HAP-1 (cell line): ENCODE measurements at regions not wholly inside any gene's neighbourhood (a gene's known extent, or its start where the extent isn't known, plus 50 kb on each side); places are given as distances from the start of the nearest gene placed in this dataset.

Experiments used
- DNase-seq, 2 experiments: peaks; one replicate each; pipeline ENCODE4 v3.0.0-alpha.2; 2016 to 2020; ENCODE audit warnings: low spot score in 2 of 2
- H3K27me3 ChIP-seq: fragments of 250-450 bp; sonication (Bioruptor Pico); 2 replicates; pipeline ENCODE4 v1.5.1; 2020; ENCODE audit warnings: low read depth, mild to moderate bottlenecking, moderate library complexity
- H3K36me3 ChIP-seq: fragments of 250-450 bp; sonication (Bioruptor Pico); replicated peaks from 2 replicates; pipeline ENCODE4 v1.5.1; 2020; ENCODE audit warnings: mild to moderate bottlenecking
- H3K4me1 ChIP-seq: fragments of 250-450 bp; sonication (Bioruptor Pico); 2 replicates; pipeline ENCODE4 v1.5.1; 2020; ENCODE audit warnings: mild to moderate bottlenecking
- H3K4me3 ChIP-seq: fragments of 250-450 bp; sonication (Bioruptor Pico); 2 replicates; pipeline ENCODE4 v1.5.1; 2020; ENCODE audit warnings: mild to moderate bottlenecking, moderate library complexity
- H3K9me3 ChIP-seq: fragments of 250-450 bp; sonication (Bioruptor Pico); 2 replicates; pipeline ENCODE4 v1.5.1; 2020; ENCODE audit warnings: mild to moderate bottlenecking, moderate library complexity
- in situ Hi-C: fragments of 300-500 bp; cut with MboI; formaldehyde crosslinking; loops from 3 replicates; pipeline ENCODE4 v1.14.3; 2020; ENCODE audit warnings: low sequenced_read_pairs, inconsistent platforms, mixed read lengths

- Histone ChIP-seq H3K4me1 (no peaks in the 10 kb centered on the region), H3K36me3 (no peaks in the 10 kb centered on the region), H3K27me3 (no peaks in the 10 kb centered on the region), H3K4me3 (no peak overlapping the region), H3K9me3 (no peaks in the 10 kb centered on the region)
- in situ Hi-C loops, result no loop called here
- no peak for DNase-seq
Observed at GRCh38 chr1:71147637-71148360, 67.0 kb upstream of the ZRANB2 start.

GRCh38 chr1:71135571-71135970 lies 54.7 kb upstream of the ZRANB2 start:
- no peaks in the 10 kb centered on the region for H3K36me3 ChIP-seq
- in situ Hi-C loops, result no loop called here
- H3K27me3 ChIP-seq, result no peaks in the 10 kb centered on the region
- no peak for DNase-seq
- H3K4me3 ChIP-seq, result no peak overlapping the region
- no peaks in the 10 kb centered on the region for H3K4me1 ChIP-seq
- no peaks in the 10 kb centered on the region for H3K9me3 ChIP-seq
